ENCODE measurements at regions not wholly inside any gene's neighbourhood (a gene's known extent, or its start where the extent isn't known, plus 50 kb on each side); places are given as distances from the start of the nearest gene placed in this dataset.

DNA sequence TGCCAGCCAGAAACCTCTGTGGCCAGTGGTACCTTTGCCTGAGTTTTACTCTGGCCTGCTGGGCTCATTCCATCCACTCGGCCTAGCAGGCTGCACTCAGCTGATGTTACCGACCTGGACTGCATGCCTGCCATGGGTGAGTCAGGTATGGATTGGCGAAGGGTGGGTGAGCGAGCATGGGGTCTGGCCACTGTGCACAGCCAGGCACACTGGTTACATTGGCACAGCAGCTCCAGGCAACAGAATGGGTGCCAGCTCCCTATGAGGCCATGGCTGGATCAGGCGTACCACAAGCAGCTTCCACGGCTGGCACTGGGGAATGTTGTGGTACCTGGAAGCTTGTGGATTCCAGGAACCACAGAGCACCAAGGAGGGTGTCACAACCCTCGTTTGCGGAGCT, 685.7 kb downstream of the SLC16A7 start:
- Histone ChIP-seq H3K79me1 (ENCODE audit: low read depth, low read length) (no peaks in the 10 kb centered on the region), H2BK15ac (ENCODE audit: low read length) (0 out of 2 replicates have a peak overlapping the region, but pooled peaks have one; percentile 3), H2BK20ac (ENCODE audit: low read length) (no peak overlapping the region), H3K36me3 (ENCODE audit: control insufficient read depth in 2 of 4, insufficient read depth in 4 of 4, low read length in 3 of 4) (no peaks in the 10 kb centered on the region), H3K14ac (ENCODE audit: insufficient read length) (no peak overlapping the region), H3K23ac (ENCODE audit: insufficient read length) (no peak overlapping the region), H3K27me3 (replicated peaks in 1 of 4; ENCODE audit: control insufficient read depth in 3 of 4, extremely low read depth in 1 of 4, insufficient read depth in 3 of 4, low read length in 3 of 4) (no peaks in the 10 kb centered on the region), H3K23me2 (ENCODE audit: low read depth, low read length) (no peaks in the 10 kb centered on the region), H3K9ac (replicated peaks in 1 of 4; ENCODE audit: extremely low read depth in 1 of 4, low read depth in 3 of 4, low read length in 3 of 4) (no peak overlapping the region), H2BK12ac (ENCODE audit: low read depth, low read length) (no peak overlapping the region), H3K4me3 (ENCODE audit: extremely low read depth in 1 of 4, insufficient read depth in 2 of 4, low read depth in 3 of 4, low read length in 4 of 4) (no peak overlapping the region), H2BK120ac (replicated peaks; ENCODE audit: low read depth, low read length) (no peak overlapping the region), H3K79me2 (ENCODE audit: control insufficient read depth in 1 of 2, insufficient read depth in 2 of 2, low read length in 2 of 2) (no peaks in the 10 kb centered on the region), H3K56ac (replicated peaks; ENCODE audit: insufficient read length, low read depth, low read length) (no peak overlapping the region), H4K5ac (ENCODE audit: insufficient read length, low read depth, low read length) (no peak overlapping the region), H3K4me1 (replicated peaks in 1 of 4; ENCODE audit: control insufficient read depth in 3 of 4, insufficient read depth in 4 of 4, low read length in 3 of 4) (no peaks in the 10 kb centered on the region), H3K9me3 (ENCODE audit: insufficient read depth in 2 of 2, low read depth in 1 of 2, low read length in 1 of 2) (peaks cover 12 to 18% of the 10 kb centered on the region in 2 experiments; a peak in 3 of 4 replicates), H4K20me1 (replicated peaks in 1 of 2; ENCODE audit: control insufficient read depth in 1 of 2, insufficient read depth in 2 of 2, low read length in 2 of 2) (no peaks in the 10 kb centered on the region), H3K18ac (ENCODE audit: extremely low read depth, low read length) (no peak overlapping the region), H3K4ac (replicated peaks; ENCODE audit: insufficient read length, low read depth, low read length) (no peak overlapping the region), H4K91ac (replicated peaks; ENCODE audit: insufficient read length, low read length) (no peak overlapping the region), H2BK5ac (ENCODE audit: low read depth, low read length) (no peak overlapping the region), H2AK5ac (ENCODE audit: low read depth, low read length) (no peak overlapping the region), H3K27ac (ENCODE audit: low read depth, low read length) (no peak overlapping the region), H3K4me2 (ENCODE audit: insufficient read depth in 1 of 2, low read depth in 2 of 2, low read length in 2 of 2) (no peak overlapping the region), H2AFZ (ENCODE audit: low read length) (no peak overlapping the region), H4K8ac (ENCODE audit: extremely low read depth, insufficient read depth, low read length) (no peak overlapping the region)
- WGBS, 2 experiments (ENCODE audit: extremely low coverage in 1 of 2, insufficient coverage in 1 of 2, insufficient read length in 1 of 2, insufficient replicate concordance in 2 of 2, low coverage in 1 of 2, low lambda C conversion rate in 2 of 2, missing lambda C conversion rate in 1 of 2) = 94% methylated on average over 8 of the region's 8 CpGs; no CpG with 5 or more reads in 1 of the 2 experiments
- ChIA-PET POLR2A (ENCODE audit: partially characterized antibody) (no interaction called here), CTCF (ENCODE audit: partially characterized antibody) (interaction anchor here (1.0 kb wide), 1 partner anchor 697 kb away, joined by 3 read pairs; no protein-coding TSS in a partner anchor)
- FAIRE-seq = no peak
- TF ChIP-seq EZH2 (IDR thresholded peaks at IDR 0.05; ENCODE audit: low read depth, low read length, severe bottlenecking) (no peak), BRCA1 (IDR thresholded peaks at IDR 0.05; ENCODE audit: low read depth, low read length) (no peak), RFX5 (IDR thresholded peaks at IDR 0.05; ENCODE audit: borderline replicate concordance, low read depth, low read length) (no peak), MAFK (IDR thresholded peaks at IDR 0.05; ENCODE audit: low read depth, low read length) (no peak)
- TF ChIP-seq, protein P1, sequence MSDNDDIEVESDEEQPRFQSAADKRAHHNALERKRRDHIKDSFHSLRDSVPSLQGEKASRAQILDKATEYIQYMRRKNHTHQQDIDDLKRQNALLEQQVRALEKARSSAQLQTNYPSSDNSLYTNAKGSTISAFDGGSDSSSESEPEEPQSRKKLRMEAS (IDR thresholded peaks at IDR 0.05) = no peak
- no peak for DNase-seq (ENCODE audit: low read depth in 1 of 2, low spot score in 2 of 2)
